Erythroblast (primary cell): ENCODE measurements at regions not wholly inside any gene's neighbourhood (a gene's known extent, or its start where the extent isn't known, plus 50 kb on each side); places are given as distances from the start of the nearest gene placed in this dataset.
"Not testable (repeated sequence)": the region's sequence is repeated elsewhere in the genome, so short reads cannot be mapped to it uniquely, and the experiment has no call there.

ENCODE experiments used
- DNase-seq, 2 experiments: peaks; one replicate each; lab custom pipeline; 2025; lab: John Stamatoyannopoulos, UW
- GATA1 ChIP-seq: IDR thresholded peaks from 2 replicates; pipeline ENCODE4 v1.6.1; 2011; ENCODE audit warnings: low read depth, mild to moderate bottlenecking, control low read depth, low read length, moderate library complexity
- POLR2A ChIP-seq: IDR thresholded peaks from 2 replicates; pipeline ENCODE4 v1.6.1; 2011; ENCODE audit warnings: mild to moderate bottlenecking, low read length

DNA sequence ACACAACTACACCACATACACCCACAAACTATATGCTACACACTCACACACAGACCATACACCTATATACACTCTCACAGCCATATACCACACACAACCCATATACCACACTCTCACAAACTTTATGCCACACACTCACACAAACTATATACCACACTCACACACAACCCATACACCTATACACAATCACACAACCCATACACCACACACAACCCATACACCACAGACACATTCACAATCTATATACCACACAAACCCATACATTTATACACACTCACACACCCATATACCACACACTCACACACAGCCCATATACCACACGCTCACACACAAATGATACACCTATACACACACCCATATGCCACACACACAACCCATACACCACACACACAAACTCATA, 163.3 kb downstream of the TMEM121 start:
- TF ChIP-seq GATA1 = no peak
- DNase-seq = no peak

DNA sequence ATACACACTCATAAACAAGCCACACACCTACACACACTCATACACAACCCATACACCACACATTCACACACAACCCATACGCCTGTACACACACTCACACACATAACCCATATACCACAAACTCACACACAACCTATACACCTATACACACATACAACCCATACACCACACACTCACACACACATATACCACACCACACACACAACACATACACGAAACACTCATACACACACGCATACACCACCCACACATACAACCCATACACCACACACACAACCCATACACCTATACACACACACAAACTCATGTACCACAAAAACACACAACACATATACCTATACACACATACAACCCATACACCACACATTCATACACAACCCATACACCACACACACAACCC, 164.3 kb downstream of the TMEM121 start:
- TF ChIP-seq POLR2A (no peak), GATA1 (no peak)
- no peak for DNase-seq

DNA sequence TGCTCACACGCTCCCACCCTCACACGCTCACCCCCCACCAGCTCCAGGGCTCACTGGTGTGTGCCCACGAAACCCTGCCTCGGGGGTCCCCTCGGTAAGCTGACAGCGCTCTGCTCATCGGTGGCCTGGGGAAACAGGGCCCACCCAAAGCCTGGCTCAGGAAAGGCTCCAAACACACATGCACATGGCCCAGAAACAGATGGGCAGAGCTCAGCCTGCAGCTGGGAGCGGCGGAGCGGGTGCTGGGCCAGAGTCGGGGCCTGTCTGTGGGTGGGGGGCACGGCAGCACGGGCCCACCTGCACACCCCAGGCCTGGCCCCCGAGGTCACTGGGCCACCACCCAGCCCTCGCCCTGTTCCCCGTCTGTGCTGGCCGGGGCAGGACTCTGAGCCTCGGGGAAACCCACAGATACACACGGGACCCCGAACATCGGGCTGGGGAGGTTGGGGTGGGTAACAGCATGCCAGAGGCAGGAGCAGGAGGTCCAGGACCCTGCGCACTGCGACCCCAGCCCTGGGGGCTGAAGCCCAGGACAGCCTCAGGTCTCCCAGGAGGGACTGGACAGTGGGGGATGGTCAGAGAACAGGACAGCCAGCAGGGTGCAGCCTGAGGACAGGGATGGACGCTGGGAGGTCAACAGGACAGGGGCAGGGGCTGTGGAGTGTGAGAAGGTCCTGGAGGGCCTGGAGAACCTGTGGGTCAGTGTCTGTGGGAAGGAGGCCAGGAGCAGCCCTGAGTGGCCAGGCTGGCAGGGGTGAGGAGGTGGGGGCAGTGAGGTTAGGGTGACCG, 165.1 kb downstream of the TMEM121 start:
- DNase-seq = not testable (repeated sequence)

DNA sequence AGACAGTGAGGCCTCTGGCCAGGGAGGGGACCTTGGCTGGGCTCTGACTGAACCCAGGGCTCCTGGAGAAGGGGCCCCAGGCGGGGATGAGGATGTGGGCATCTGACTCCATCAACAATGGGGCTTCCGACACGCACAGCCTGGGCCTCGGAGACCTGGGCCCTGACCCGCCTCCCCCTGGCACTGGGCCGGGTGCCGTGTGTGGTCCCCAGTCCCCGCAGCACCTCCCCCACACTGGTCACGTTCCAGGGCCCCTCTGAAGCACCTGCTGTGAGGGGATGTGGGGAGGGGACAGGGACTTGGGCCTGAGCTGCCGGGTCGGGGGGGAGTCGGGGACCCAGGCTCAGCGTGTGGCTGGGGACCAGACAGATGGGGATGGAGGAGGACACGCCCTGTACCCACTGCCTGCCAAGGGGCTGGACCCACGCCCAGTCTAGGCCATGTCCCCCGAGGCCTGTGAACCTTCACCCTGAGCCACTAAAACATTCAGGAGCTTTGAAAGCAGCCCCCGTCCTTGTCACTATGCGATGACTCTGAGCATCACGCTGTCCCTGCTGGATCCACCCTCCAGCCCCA, 165.8 kb downstream of the TMEM121 start:
- not testable (repeated sequence) for DNase-seq

DNA sequence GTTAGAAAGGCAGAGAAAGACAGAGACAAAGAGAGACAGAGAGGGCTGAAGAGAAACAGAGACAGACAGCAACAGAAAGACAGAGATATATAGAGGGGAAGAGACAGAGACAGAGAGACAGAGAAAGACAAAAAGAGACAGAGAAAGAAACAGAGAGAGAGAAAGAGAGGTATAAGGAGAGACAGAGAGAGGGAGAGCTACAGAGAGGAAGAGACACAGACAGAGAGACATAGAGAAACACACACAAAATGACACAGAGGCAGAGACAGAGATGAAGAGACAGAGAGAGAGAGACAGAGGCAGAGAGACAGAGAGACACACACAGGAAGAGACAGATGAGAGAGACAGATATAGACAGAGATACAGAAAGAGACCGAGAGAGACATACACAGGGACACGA, 168.6 kb downstream of the TMEM121 start:
- no peak for TF ChIP-seq GATA1
- no peak for TF ChIP-seq POLR2A
- DNase-seq = no peak

DNA sequence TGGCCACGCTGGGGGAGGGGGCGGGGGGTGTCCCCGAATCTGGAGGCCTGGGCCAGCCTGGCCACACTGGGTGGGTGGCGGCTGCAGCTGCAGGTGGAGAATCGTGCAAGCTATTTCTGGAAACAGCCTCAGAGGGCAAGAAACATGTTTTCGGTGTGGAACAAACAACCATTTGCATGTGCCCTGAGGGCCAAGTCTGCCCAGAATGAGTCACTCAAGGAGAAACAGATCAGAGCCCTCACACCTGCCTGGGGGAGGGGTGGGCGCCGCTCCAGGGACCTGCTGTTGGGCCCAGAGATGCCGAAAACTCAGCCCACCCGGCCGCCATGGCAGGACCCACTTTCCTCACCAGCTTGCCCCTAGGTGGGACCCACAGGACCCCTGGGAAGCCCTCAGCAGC, 170.0 kb downstream of the TMEM121 start:
- not testable (repeated sequence) for DNase-seq

DNA sequence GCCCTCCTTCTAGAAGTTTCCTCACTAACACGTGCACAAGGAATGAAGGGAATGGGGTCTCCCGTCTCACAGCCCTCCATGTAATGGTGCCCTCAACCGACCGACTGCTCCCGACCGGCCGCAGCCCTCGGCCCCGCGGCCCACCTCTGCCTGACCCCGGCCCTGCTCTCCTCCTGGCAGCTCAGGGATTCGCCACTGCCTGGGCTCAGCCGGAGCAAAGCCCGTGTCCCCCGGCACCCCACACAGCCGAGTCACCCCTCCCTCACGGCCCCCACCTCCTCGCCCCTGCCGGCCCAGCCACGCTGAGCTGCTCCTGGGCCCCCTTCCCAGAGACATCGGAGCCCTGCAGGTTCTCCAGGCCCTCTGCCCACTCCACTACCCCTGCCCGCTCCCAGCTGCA, 171.0 kb downstream of the TMEM121 start:
- not testable (repeated sequence) for DNase-seq

DNA sequence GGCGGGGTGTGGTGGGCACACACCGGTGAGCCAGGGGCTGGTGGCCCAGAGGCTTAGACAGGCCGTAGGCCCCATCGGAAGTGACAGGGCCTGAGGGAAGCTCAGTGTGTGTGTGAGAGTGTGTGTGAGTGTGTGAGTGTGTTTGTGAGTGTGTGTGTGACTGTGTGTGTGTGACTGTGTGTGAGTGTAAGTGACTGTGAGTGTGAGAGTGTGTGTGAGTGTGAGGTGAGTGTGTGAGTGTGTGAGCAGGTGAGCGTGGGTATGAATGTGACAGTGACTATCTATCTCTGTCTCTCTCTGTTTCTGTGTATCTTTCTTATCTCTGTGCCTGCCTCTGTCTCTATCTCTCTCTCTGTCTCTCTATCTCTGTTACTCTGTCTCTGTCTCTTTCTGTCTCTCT, 171.6 kb downstream of the TMEM121 start:
- DNase-seq = not testable (repeated sequence)

DNA sequence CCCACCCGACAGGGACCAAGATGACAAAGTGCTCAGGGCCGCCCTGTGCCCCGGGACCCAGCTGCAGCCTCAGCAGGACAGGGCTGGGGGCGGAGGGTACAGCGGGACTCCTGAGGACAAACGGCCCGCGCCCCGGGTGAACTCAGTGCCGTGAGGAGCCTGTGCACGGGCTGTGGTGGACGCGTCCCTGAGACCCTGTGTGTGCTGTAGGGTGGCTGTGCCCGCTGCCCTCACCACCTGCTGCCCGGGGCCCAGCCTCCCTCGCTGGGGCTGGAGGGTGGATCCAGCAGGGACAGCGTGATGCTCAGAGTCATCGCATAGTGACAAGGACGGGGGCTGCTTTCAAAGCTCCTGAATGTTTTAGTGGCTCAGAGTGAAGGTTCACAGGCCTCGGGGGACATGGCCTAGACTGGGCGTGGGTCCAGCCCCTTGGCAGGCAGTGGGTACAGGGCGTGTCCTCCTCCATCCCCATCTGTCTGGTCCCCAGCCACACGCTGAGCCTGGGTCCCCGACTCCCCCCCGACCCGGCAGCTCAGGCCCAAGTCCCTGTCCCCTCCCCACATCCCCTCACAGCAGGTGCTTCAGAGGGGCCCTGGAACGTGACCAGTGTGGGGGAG, 172.7 kb downstream of the TMEM121 start:
- DNase-seq = not testable (repeated sequence)

DNA sequence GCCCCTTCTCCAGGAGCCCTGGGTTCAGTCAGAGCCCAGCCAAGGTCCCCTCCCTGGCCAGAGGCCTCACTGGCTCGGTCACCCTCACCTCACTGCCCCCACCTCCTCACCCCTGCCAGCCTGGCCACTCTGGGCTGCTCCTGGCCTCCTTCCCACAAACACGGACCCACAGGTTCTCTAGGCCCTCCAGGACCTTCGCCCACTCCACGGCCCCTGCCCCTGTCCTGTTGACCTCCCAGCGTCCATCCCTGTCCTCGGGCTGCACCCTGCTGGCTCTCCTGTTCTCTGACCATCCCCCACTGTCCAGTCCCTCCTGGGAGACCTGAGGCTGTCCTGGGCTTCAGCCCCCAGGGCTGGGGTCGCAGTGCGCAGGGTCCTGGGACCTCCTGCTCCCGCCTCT, 173.3 kb downstream of the TMEM121 start:
- not testable (repeated sequence) for DNase-seq

DNA sequence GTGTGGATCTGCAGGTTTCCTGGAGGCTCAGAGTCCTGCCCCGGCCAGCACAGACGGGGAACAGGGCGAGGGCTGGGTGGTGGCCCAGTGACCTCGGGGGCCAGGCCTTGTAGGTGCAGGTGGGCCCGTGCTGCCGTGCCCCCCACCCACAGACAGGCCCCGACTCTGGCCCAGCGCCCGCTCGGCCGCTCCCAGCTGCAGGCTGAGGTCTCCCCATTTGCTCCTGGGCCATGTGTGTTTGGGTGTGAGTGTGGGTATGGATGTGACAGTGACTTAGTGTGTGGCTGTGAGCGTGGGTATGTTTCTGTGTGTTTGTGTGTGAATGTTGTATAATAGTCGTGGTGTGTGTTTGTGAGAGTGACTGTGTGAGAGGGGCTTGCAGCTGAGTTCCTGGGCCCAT, 173.8 kb downstream of the TMEM121 start:
- DNase-seq = not testable (repeated sequence)

DNA sequence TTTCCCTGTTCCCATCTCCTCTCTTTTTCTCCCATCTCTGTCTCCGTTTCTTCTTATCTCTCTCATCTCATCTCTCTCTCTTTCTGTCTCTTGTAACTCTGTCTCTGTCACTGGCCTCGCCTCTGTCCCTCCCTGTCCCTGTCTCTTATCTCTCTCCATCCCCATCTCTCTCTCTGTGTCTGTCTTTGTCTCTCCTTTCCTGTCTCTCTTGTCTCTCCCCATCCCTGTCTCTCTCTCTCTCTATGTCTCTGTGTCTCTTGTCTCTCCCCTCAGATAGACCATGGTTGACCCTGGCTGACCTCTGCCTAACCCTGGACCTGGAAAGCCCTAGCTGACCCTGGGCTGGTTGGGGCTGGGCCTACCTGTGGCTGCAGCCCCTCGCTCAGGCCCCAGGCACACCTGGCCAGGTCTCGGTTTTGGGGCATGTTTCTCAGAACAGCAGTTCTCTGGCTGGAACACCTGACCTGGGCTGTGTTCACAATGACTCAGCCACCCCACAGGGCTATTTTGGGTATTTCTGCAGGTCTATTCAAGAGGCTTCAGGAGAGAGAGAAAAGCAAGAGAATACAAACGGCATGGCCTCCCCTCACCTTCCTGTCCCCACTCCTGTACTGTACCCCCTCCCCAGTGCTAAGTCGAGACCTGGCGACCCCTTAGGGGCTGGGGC, 174.4 kb downstream of the TMEM121 start:
- DNase-seq = no peak

DNA sequence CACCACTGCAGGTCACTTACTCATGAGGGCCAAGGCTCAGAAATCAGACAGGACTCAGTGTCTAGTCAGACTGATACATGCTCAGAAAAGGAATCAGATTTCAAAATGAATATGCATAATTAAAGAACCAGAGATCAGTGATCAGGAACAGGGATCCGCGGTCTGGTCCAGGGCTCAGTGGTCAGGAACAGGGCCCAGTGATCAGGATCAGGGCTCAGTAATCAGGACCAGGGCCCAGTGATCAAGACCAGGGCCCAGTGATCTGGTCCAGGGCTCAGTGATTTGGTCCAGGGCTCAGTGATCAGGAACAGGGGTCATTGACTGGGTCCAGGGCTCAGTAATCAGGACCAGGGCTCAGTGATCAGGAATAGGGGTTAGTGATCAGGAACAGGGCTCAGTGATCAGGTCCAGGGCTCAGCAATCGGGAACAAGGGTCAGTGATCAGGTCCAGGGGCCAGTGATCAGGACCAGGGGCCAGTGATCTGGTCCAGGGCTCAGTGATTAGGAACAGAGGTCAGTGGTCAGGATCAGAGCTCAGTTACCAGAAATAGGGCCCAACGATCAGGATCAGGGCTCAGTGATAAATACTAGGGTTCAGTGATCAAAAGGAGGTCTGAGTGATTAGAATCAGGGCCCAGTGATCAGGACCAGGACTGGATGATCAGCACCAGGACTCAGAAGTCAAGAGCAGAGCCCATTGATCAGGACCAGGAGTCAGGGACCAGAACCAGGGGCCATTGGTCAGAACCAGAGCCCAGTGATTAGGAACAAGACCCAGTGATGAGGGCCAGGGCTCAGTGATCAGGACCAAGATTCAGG, 175.3 kb downstream of the TMEM121 start:
- TF ChIP-seq POLR2A = no peak
- TF ChIP-seq GATA1 = no peak
- no peak for DNase-seq

More for the DNA sequence above, 174.4 kb downstream of the TMEM121 start:
- TF ChIP-seq GATA1 (no peak), POLR2A (no peak)

DNA sequence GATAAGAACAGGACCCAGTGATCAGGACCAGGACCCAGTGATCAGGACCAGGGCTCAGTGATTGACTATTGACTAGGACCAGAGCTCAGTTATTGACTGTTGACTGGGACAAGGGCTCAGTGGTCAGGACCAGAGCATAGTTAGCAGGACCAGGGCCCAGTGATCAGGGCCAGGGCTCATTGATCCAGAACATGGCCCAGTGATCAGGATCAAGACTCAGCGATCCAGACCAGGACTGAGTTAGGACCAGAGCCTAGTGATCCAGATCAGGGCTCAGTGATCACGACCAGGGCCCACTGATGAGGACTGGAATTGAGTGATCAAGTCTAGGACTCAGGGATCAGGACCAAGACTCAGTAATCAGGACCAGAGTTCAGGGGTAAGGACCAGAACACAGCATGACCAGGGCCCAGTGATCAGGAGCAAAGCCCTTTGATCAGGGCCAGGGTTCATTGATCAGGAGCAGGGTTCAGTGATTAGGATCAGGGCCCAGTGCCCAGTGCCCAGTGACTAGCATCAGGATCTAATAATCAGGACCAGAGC, 176.0 kb downstream of the TMEM121 start:
- no peak for TF ChIP-seq GATA1
- TF ChIP-seq POLR2A = no peak
- no peak for DNase-seq

DNA sequence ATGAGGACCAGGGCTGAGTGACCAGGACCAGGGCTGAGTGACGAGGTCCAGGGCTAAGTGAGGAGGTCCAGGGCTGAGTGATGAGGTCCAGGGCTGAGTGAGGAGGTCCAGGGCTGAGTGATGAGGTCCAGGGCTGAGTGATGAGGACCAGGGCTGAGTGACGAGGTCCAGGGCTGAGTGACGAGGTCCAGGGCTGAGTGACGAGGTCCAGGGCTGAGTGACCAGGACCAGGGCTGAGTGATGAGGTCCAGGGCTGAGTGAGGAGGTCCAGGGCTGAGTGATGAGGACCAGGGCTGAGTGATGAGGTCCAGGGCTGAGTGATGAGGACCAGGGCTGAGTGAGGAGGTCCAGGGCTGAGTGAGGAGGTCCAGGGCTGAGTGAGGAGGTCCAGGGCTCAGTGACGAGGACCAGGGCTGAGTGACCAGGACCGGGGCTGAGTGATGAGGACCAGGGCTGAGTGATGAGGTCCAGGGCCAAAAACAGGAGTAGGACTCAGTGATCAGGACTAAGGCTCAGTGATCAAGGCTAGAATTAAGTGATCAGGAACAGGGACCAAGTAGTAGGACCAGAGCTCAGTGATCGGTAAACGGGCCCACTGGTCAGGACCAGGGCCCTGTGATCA, 176.8 kb downstream of the TMEM121 start:
- not testable (repeated sequence) for DNase-seq

DNA sequence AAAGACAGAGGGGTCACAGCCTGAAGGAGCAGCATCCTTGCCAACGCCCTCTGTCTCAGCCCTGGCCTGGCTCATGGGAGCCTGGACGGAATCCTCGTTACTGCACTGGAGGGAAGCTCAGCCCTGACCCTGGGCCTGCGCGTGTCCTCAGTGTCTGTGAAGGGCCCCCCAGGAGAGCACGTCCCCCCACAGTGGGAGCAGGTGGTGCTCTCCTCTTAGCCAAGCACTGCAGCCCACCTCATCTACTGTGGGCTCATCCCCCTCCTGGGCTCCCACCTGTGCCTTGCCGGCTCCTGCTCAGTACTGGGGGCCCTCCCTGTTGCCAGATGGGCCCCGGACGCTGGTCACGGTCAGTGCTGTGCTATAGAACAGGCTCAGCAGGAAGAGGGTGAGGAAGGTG, 177.7 kb downstream of the TMEM121 start:
- not testable (repeated sequence) for DNase-seq

DNA sequence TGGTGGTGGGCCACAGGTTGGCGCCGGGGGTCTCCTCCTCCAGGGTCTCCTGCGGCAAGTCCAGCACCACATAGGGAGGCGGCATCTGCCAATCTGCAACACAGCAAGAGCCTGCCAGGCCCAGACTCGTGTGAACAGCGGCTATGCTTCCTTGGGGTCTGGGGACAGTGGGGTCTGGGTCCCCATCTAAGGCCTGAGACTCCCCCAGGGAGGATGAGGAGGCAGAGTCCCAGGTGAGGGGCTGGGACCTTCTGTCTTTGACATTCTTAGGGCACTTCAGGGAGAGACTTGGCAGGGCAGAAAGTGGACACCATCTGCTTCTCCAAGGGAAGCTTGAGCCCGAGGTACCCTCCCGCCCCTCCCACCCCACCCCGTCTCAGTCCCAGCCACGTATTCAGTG, 178.1 kb downstream of the TMEM121 start:
- not testable (repeated sequence) for DNase-seq

DNA sequence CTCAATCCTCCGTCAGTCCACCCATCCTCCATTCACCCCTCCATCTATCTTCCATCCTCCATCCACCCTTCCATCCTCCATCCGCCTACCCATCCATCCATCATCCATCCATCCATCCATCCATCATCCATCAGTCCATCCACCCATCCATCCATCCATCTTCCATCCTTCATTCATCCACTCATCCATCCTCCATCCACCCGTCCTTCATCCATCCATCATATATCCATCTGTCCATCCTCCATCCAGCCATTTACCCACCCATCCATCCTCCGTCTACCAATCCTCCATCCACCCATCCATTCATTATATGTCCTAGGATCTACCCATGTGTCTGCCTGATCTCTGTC, 179.1 kb downstream of the TMEM121 start:
- DNase-seq = not testable (repeated sequence)

DNA sequence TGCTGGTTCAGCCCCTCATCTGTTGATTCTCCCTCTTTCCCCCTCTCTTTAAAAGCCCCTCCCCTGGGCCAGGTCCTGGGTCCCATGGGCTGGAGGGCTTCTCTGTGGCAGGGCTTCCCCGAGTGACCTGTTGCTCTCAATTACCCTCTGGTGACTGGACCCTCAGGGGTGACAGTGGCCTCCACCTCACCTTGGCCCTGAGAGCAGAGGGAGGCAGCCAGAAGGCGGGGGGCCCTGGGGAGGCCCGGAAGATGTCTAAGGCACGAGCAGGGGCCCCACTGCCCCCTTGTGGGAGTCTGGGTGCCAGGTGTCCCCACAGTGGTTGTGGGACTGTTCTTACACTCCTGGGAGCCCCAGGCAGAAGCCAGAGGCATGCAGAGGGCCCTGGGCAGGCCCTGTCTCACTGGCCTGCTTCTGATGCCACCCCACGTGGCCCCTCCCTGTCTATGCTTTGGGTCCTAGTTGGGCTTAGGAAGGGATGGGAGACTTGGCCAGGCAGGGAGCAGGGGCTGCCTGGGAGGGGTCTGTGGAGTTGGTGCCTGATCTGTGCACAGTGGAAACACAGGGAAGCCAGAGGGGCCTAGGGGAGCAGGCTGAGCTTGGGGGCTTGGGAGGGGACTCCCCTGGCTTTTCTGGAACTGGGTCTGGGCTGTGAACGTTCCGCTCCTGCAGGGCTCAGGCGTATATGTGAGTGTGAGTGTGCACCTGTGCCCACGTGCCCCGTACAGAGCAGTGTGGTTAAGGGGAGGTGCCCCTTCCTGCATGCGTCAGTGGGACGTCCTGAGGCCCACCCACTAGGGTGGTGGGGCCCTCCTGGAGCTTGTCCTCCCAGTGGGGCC, 179.7 kb downstream of the TMEM121 start:
- not testable (repeated sequence) for DNase-seq
